PC-9 (cell line): ENCODE measurements at regions not wholly inside any gene's neighbourhood (a gene's known extent, or its start where the extent isn't known, plus 50 kb on each side); places are given as distances from the start of the nearest gene placed in this dataset.

Experiments used
- BruUV-seq: library from RNA; stranded (reverse); fragments of 400-500 nt; replicated peaks from 2 replicates; lab custom pipeline; 2021; lab: Mats Ljungman, UMichigan
- CTCF ChIA-PET: fragments of 300-600 bp; sonication (Branson Sonifier 250); formaldehyde crosslinking; loops from one replicate; lab custom pipeline; 2022; ENCODE audit warnings: antibody characterized with exemption; lab: Charles Lee
- POLR2A ChIA-PET: fragments of 300-600 bp; sonication (Branson Sonifier 250); formaldehyde crosslinking; loops from one replicate; lab custom pipeline; 2022; ENCODE audit warnings: antibody characterized with exemption; ENCODE audit not compliant: unreplicated experiment; lab: Charles Lee
- DNase-seq, 2 experiments: peaks; one replicate each; pipeline versions ENCODE4 v3.0.0 to v3.0.0-alpha.2; 2015 to 2022; ENCODE audit warnings: mixed read lengths in 1 of 2
- H2AFZ ChIP-seq: fragments of 200-600 bp; sonication (generic); 2 replicates; pipeline ENCODE4 v1.8.1; 2017; ENCODE audit warnings: antibody characterized with exemption
- H3F3A ChIP-seq: fragments of 200-600 bp; sonication (generic); 2 replicates; pipeline ENCODE4 v1.8.1; 2017; ENCODE audit warnings: antibody characterized with exemption, mild to moderate bottlenecking, low read depth; ENCODE audit not compliant: insufficient read depth
- H3K27ac ChIP-seq: fragments of 200-600 bp; sonication (generic); 2 replicates; pipeline ENCODE4 v1.6.1; 2016; ENCODE audit warnings: mixed run types
- H3K27me3 ChIP-seq: fragments of 200-600 bp; sonication (generic); 2 replicates; pipeline ENCODE4 v1.6.1; 2016; ENCODE audit warnings: low read depth, mixed run types; ENCODE audit not compliant: insufficient read depth
- H3K36me3 ChIP-seq: fragments of 200-600 bp; sonication (generic); 2 replicates; pipeline ENCODE4 v1.6.1; 2016; ENCODE audit warnings: low read depth, mixed run types
- H3K4me1 ChIP-seq: fragments of 200-600 bp; sonication (generic); replicated peaks from 2 replicates; pipeline ENCODE4 v1.6.1; 2016; ENCODE audit warnings: mixed run types; ENCODE audit not compliant: insufficient read depth
- H3K4me2 ChIP-seq: fragments of 200-600 bp; sonication (generic); 2 replicates; pipeline ENCODE4 v1.6.1; 2017; ENCODE audit warnings: mixed run types
- H3K4me3 ChIP-seq: fragments of 200-600 bp; sonication (generic); 2 replicates; pipeline ENCODE4 v1.6.1; 2016; ENCODE audit warnings: mixed run types
- H3K79me2 ChIP-seq: fragments of 200-600 bp; sonication (generic); 2 replicates; pipeline ENCODE4 v1.6.1; 2017; ENCODE audit warnings: low read depth, mixed run types
- H3K9me2 ChIP-seq: fragments of 200-600 bp; sonication (generic); 2 replicates; pipeline ENCODE4 v1.8.1; 2017; ENCODE audit warnings: mild to moderate bottlenecking; ENCODE audit not compliant: insufficient read depth
- H3K9me3 ChIP-seq: fragments of 200-600 bp; sonication (generic); 2 replicates; pipeline ENCODE4 v1.8.1; 2016; ENCODE audit warnings: low read depth; ENCODE audit not compliant: insufficient read depth
- H4K20me1 ChIP-seq: fragments of 200-600 bp; sonication (generic); 2 replicates; pipeline ENCODE4 v1.8.1; 2017; ENCODE audit not compliant: insufficient read depth
- EZH2 ChIP-seq: fragments of 200-600 bp; sonication (generic); IDR thresholded peaks from 2 replicates; pipeline ENCODE4 v1.8.0; 2017; ENCODE audit warnings: antibody characterized with exemption, low read depth
- intact Hi-C: fragments of 100-400 bp; cut with micrococcal nuclease; formaldehyde crosslinking; loops from one replicate; pipeline ENCODE4 v1.10.0; 2022; ENCODE audit not compliant: unreplicated experiment
- TF ChIP-seq, protein P1 (sequence below): fragments of 200-600 bp; sonication (generic); conservative IDR thresholded peaks from 2 replicates; pipeline ENCODE4 v1.6.1; 2017; ENCODE audit warnings: mixed run types, antibody characterized with exemption, mild to moderate bottlenecking, moderate library complexity

- Histone ChIP-seq H3K4me1 (no peaks in the 10 kb centered on the region), H2AFZ (no peak overlapping the region), H3K9me2 (no peaks in the 10 kb centered on the region), H3K27ac (no peak overlapping the region), H3F3A (no peaks in the 10 kb centered on the region), H4K20me1 (no peaks in the 10 kb centered on the region), H3K79me2 (no peaks in the 10 kb centered on the region), H3K4me2 (no peak overlapping the region), H3K9me3 (no peaks in the 10 kb centered on the region), H3K27me3 (no peaks in the 10 kb centered on the region), H3K36me3 (no peaks in the 10 kb centered on the region), H3K4me3 (no peak overlapping the region)
- BruUV-seq: no TSS peak
- intact Hi-C loops: no loop called here
- no peak for TF ChIP-seq EZH2
- TF ChIP-seq, protein P1, sequence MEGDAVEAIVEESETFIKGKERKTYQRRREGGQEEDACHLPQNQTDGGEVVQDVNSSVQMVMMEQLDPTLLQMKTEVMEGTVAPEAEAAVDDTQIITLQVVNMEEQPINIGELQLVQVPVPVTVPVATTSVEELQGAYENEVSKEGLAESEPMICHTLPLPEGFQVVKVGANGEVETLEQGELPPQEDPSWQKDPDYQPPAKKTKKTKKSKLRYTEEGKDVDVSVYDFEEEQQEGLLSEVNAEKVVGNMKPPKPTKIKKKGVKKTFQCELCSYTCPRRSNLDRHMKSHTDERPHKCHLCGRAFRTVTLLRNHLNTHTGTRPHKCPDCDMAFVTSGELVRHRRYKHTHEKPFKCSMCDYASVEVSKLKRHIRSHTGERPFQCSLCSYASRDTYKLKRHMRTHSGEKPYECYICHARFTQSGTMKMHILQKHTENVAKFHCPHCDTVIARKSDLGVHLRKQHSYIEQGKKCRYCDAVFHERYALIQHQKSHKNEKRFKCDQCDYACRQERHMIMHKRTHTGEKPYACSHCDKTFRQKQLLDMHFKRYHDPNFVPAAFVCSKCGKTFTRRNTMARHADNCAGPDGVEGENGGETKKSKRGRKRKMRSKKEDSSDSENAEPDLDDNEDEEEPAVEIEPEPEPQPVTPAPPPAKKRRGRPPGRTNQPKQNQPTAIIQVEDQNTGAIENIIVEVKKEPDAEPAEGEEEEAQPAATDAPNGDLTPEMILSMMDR: no peak
- CTCF ChIA-PET: no interaction called here
- POLR2A ChIA-PET: no interaction called here
- DNase-seq: no peak
Observed at GRCh38 chr3:21328711-21329390, 422.2 kb downstream of the ZNF385D start.

DNA sequence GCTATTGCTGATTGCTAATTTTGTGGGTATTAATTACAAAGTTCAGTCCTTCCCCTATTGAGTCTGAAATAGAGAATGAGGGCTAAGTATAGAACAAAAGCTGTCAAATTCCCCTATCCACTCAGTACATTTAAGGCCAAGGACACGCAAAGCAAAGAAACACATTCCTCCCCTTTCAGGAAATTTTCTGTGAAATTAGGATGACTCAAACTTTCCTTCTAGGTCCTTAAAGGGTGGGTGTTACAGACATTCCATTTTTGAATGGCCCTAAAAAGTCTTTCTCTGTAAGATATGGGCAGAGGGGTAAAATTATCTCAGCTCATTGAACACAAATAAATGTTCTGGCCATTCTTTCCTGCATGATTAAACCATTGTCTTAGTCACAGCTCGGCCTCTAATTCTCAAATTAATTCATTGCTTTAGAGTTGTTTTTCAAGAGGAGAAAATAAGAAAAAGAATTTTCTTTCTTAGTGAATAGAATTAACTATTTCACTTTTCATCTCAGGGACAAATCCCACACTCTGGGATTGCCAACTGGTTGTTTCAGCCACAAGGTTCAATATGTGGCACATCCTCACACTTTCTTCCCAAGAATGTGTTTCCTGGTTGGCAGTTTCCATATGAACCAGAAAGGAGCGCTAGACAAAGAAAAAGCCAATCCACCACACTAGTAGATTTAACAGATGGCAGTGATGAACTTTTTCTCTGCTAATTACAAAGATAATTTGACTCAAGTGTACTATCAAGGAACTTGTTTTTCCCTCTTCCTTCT, 424.1 kb downstream of the ZNF385D start:
- Histone ChIP-seq H3K4me1 (no peaks in the 10 kb centered on the region), H3K27ac (no peak overlapping the region), H3K9me2 (no peaks in the 10 kb centered on the region), H3K79me2 (no peaks in the 10 kb centered on the region), H3K9me3 (no peaks in the 10 kb centered on the region), H3K36me3 (no peaks in the 10 kb centered on the region), H3K4me3 (no peak overlapping the region), H3K27me3 (no peaks in the 10 kb centered on the region), H2AFZ (no peak overlapping the region), H4K20me1 (no peaks in the 10 kb centered on the region), H3K4me2 (no peak overlapping the region), H3F3A (no peaks in the 10 kb centered on the region)
- ChIA-PET POLR2A (no interaction called here), CTCF (no interaction called here)
- BruUV-seq: no TSS peak
- intact Hi-C loops: no loop called here
- DNase-seq: no peak
- TF ChIP-seq, protein P1: no peak
- TF ChIP-seq EZH2: no peak

DNA sequence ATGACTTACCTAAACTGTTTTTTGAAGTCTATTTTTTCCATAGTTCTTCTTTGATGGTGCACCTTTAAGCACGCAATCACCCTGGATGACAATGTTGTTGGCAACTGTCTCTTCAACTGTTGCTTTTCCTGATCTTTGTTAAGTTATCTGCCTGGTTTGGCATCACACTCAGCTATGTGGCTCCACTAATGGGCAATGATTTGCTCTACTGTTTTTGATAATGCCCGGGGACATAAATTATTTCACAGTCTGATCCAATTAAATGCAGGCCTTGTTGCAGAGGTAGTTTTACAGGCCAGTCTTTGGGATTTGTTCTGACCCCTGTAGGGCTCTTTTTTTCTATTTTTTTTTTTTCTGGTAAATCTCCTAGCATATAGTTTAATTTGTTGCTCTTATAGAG, 436.3 kb downstream of the ZNF385D start:
- CTCF ChIA-PET: interaction anchor here (0.6 kb wide), 1 partner anchor 108 kb away, joined by 4 read pairs; no protein-coding TSS in a partner anchor

More for the DNA sequence above, 436.3 kb downstream of the ZNF385D start:
- H3K27ac ChIP-seq: no peak overlapping the region
- DNase-seq: no peak
- H3K79me2 ChIP-seq: no peaks in the 10 kb centered on the region
- H3K9me3 ChIP-seq: no peaks in the 10 kb centered on the region
- BruUV-seq: no TSS peak
- H3K4me2 ChIP-seq: no peak overlapping the region
- no peaks in the 10 kb centered on the region for H3F3A ChIP-seq
- H3K4me1 ChIP-seq: no peaks in the 10 kb centered on the region
- H3K4me3 ChIP-seq: no peak overlapping the region
- no peaks in the 10 kb centered on the region; the same call in 1 of the 2 replicates for H3K9me2 ChIP-seq
- intact Hi-C loops: no loop called here
- POLR2A ChIA-PET: no interaction called here
- TF ChIP-seq, protein P1: no peak
- TF ChIP-seq EZH2: no peak
- H3K27me3 ChIP-seq: no peaks in the 10 kb centered on the region
- H2AFZ ChIP-seq: no peak overlapping the region
- no peaks in the 10 kb centered on the region for H4K20me1 ChIP-seq
- no peaks in the 10 kb centered on the region for H3K36me3 ChIP-seq
